GM18909 (cell line): ENCODE measurements at regions not wholly inside any gene's neighbourhood (a gene's known extent, or its start where the extent isn't known, plus 50 kb on each side); places are given as distances from the start of the nearest gene placed in this dataset.
"Not testable (repeated sequence)": the region's sequence is repeated elsewhere in the genome, so short reads cannot be mapped to it uniquely, and the experiment has no call there.

Experiments used
- ATAC-seq: cut with Tn5 transposase; IDR thresholded peaks from one replicate; pipeline ENCODE4 v1.9.1; 2021; ENCODE audit warnings: mild to moderate bottlenecking; ENCODE audit not compliant: unreplicated experiment, poor library complexity

- ATAC-seq, result not testable (repeated sequence)
These were observed 180.0 kb upstream of the TENT5A start for GRCh38 chr6:81932448-81932847.

GRCh38 chr6:81929828-81930227, 177.3 kb upstream of the TENT5A start:
- ATAC-seq, result no peak

GRCh38 chr6:81925201-81925600, 172.7 kb upstream of the TENT5A start:
- ATAC-seq, result no peak

DNA sequence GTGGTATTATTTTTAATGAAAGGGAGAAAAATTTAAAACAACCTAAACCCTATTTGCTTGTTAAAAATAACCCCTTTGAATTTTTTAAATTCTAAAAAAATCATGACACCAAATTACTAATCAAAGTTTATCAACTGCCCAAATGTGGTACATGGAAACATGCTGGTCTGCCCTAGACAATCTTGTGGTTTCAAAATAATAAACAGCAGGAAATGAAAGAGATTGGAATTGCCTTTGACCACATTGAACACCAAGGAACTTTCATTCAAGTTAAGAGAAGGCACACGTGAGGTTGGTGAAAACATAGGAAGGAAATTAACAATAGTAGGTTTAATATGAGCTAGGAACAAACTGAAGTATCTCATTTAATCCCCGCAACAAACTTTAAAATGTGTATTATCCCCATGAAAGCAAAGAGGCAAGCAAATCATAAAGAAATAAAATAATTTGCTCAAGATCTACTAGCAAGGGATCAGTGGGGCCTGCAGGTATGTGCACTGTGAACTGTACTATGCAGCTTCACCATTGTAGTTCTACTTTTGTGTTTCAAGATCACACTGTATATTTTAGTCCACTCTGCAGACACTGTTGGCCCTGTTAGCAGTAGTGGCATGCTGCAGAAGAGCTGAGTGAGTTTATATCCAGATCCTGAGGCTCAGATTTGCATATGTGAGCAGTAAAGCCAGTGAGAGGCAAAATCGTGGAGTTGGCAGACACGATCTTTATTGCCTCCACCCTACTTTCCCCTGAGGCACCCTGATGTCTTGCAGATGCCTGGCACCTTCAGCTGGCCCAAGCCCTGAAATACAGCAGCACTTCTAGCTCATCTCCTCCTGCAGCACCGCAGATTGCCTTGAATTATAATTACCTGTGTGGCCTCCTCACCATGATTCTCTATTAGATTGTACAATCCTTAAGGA, 157.8 kb upstream of the TENT5A start:
- no peak for ATAC-seq

DNA sequence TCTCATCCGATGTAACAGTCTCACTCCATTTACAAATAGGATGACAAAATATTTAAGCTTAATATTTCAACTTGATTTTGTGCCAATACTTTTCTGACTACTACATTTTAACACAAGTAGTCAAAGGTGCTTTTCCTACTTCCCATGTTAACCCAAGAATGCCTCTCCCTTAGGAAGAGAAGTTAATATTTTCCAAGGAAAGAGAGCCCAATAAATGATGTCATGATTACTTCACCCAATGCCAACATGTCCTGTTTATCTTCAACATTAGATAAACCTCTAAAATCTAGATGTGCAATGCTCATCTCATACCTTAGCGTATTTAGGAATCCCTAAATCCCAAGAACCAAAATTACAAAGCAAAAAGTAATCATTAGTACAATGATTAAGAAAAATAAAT, 156.7 kb upstream of the TENT5A start:
- ATAC-seq, result no peak

GRCh38 chr6:81906709-81907204, 154.3 kb upstream of the TENT5A start:
- ATAC-seq, result peak; percentile 63

- ATAC-seq, result no peak
These were observed 153.6 kb upstream of the TENT5A start for GRCh38 chr6:81906041-81906440.

DNA sequence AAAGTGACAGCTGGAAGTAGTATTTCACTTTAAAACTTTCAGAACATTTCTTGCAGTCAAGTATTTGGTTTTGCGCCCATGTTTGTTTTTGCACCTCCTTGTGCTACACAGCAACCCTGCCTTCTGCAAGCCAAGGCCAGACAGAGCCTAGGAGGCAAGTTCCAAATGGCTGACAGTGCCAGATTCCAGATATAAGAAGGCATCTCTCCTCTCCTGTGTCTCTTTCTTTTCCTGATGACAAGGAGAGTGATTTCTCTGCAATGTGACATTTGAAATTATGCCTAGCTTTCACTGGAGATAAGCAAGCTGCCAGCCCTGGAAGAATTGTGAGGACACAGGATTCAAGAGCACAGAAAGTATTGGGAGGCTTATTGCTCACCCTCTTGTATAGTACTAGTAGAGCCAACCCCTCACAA, 149.1 kb upstream of the TENT5A start:
- no peak for ATAC-seq

GRCh38 chr6:81900616-81901015, 148.1 kb upstream of the TENT5A start:
- ATAC-seq, result peak; percentile 94

DNA sequence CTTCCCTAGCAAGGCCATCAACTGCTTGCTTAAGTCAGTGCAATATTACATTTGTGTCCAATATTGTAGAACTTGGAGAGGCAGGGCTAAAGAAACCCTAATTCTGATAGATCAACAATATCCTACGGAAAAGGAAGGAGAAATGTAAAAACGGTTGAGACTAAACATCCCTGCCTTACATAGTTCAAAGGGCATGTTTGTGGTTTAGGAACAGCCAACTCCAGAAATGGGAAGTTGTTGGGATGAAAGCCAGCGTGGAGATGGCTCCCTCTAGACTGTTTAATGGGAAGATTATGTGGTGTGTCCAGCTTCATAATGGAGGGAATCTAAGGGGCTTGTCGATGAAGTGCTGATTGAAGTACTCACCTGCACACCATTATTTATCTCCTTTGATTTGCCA, 145.3 kb upstream of the TENT5A start:
- ATAC-seq, result no peak

DNA sequence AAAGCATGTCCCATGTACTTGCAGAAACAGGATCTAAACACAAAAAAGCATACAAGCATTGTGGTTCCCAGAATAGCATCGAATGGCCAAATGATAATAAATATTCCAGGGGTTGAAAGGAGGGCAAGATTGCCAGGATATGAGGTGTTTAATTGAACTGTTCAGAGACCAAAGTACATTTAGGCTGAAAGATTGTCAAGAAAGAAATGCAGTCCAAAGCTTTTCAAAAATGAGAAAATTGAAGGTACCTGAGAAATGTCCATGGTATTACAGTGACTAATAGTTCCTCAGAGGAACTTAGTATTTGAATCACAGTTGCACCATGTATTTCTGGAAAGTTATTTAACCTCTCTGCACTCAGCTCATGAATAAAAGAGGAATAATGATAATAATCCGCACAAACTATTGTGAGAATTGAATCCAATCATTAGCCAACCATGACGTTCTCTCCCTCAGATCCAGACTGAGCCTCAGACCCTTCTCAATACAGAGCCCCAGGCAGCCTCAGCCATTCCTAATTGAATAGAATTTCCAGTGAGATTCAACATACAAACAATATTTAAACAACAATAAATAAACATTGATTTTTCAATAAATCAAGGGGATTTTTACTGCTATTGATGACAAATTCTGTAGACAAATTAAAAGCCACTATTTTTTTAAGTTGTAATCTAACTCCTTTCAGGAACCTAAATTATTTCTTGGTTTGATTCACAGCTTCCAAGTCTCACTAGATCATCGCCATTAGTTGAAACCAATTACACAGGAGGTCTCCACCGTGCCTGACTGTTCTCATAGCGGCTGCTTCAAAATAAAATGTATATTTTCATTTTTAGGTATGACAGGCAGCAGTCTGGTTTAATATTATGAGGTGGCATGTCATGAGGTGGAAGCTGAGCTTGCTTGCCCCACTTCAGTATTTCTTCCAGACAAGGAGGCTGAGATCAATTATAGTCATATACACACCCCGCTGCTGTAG, 144.3 kb upstream of the TENT5A start:
- no peak for ATAC-seq

- ATAC-seq, result no peak
These were observed 143.2 kb upstream of the TENT5A start for GRCh38 chr6:81895511-81896185.

DNA sequence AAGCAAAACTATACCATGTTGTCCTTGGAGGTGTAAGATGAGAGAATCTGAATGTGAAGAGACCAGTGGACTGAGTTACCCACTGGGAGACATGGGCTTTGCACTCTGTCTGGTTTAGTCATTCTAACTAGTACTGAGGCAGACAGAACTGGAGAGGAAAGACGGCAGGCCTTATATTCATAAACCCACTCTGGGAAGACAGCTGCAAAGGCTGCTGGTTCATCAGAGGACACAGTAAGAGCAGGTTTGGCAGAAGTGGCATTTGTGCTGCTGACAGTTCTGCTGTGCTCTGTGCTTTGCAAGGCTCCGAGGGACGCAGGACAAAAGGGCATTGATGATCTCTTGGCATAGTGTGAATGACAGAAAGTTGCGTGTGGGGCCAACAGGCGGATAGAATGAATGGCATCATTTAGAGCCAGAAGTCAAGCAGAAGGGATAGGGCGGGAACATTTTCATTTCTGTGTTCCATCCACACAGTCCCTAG, 142.3 kb upstream of the TENT5A start:
- no peak for ATAC-seq

DNA sequence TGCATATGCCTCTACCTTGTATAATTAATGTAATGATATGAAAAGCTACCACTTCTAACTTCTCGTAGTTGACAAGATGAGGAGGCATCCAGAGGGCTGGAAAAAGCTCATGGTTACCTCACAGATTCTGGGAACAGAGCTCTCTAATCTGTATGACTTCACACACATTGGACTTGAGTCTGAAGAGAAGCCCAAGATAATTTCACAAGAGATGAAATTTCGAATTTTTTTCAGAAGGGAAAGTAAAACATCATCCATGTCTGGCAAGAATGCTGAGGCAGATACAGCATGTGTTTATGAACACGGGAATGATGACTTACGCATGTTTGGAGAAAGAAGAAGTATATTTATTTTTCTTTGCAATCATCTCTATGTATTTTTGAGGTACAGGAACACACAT, 141.8 kb upstream of the TENT5A start:
- no peak for ATAC-seq

DNA sequence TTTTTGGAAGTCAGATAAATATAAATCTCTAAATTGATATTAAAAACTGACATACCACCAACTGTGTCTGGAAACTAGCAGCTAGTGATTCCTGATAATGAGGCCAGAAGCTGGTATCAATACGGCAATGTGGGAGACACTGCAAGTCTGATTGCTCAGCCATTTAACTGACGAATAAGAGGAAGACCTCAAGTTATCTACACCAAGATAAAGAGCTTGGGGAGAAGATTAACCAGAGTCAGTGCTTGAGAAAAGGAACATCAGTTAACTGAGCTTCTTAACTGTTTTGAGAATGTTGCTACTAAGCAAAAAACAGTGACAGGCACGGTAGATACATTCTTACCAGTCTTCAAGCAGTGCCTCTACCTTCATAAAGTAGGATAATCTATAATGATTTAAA, 140.4 kb upstream of the TENT5A start:
- ATAC-seq, result no peak

DNA sequence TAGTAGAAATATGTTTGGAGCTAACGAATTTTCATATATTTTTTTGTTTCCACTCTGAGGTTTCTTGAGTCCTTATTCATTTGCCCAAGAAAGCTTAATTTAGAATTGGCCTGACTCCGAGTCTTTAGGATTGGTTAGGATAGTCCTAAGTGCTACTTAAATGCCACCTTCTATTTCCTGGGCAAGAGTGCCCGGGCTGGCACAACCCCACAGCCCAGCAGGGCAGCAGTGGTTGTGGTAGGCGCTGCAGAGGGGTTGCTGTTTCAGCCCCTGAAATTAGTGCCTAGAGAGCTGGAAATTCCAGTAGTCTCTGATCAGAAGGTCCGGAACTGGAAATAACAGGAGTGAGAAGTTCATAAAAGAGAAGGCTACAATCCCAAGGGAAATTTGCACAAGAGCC, 139.4 kb upstream of the TENT5A start:
- ATAC-seq, result no peak

- no peak for ATAC-seq
These were observed 138.4 kb upstream of the TENT5A start for GRCh38 chr6:81890846-81891245.

DNA sequence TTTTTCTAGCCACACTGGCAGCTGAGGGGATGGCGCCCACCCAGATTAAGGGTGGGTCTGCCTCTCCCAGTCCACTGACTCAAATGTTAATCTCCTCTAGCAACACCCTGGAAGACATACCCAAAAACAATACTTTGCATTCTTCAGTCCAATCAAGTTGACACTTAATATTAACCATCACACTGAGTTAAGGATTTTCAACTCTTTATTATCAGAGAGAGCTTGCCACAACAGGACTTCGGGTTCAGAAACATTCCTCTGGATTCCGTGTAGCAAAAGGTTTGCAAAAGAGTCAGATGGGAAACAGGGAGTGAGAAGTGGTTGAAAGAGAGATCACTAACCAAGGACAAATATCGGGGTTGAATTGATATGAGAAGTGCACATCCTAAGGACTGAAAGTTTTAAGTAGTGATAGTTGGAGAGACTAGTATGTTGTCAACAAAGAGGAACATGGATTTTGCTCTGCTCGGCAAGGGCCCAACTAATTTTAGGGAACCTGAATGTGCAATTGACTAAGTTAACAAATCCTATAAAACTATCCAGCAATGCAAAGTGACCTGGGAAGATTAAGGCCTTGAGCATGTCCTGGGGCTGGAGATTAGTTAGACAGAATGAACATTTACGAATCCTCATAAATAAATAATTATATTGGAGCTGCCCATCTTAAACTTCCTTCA, 137.0 kb upstream of the TENT5A start:
- ATAC-seq, result no peak

DNA sequence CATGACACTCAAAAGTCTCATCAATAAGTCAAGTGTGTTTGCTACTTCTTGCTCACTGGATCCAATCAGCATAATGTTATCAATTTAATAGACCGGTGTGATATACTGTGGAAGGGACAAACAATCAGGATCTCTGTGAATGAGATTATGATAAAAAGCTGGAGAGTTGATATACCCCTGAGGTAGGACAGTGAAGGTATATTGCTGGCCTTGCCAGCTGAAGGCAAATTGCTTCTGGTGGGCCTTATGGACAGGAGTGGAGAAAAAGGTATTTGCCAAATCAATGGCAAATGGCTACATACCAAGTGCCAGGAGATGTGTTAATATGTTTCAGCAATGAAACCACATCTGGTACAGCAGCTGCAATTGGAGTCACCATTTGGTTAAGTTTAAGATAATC, 134.4 kb upstream of the TENT5A start:
- ATAC-seq, result not testable (repeated sequence)

GRCh38 chr6:81886157-81886556, 133.7 kb upstream of the TENT5A start:
- ATAC-seq, result no peak
